Tibial artery (tissue), 4 donors: ENCODE measurements at regions not wholly inside any gene's neighbourhood (a gene's known extent, or its start where the extent isn't known, plus 50 kb on each side); places are given as distances from the start of the nearest gene placed in this dataset.

Experiments used
- DNase-seq, 2 donors: peaks; one replicate each; pipeline ENCODE4 v3.0.0-alpha.2; 2019
- H3K27ac ChIP-seq, 2 donors: fragments of 200-600 bp; sonication (generic) in 1 of 2; 1 replicate in 1 of 2; 2 replicates in 1 of 2; pipeline ENCODE4 v1.5.1; 2018 to 2019; ENCODE audit warnings: mild to moderate bottlenecking in 1 of 2
- H3K27me3 ChIP-seq, 2 donors: fragments of 200-600 bp; sonication (generic) in 1 of 2; one replicate each; pipeline versions ENCODE4 v1.5.1 to v1.6.0; 2016 to 2019
- H3K36me3 ChIP-seq, 3 donors: fragments of 200-600 bp; sonication (generic) in 2 of 3; one replicate each; pipeline ENCODE4 v1.5.1; 2016 to 2019; ENCODE audit warnings: mild to moderate bottlenecking in 2 of 3
- H3K4me1 ChIP-seq, 4 donors: fragments of 200-600 bp; sonication (generic) in 2 of 4; 1 replicate in 3 of 4; 2 replicates in 1 of 4; pipeline ENCODE4 v1.5.1; 2016 to 2019
- H3K4me3 ChIP-seq, 2 donors: fragments of 200-600 bp; sonication (generic) in 1 of 2; 1 replicate in 1 of 2; 2 replicates in 1 of 2; pipeline ENCODE4 v1.5.1; 2018 to 2019; ENCODE audit warnings: mild to moderate bottlenecking in 2 of 2
- H3K9me3 ChIP-seq, 3 donors: fragments of 200-600 bp; sonication (generic) in 1 of 3; one replicate each; pipeline ENCODE4 v1.5.1; 2016 to 2019
- CTCF ChIP-seq, 2 experiments: fragments of 200-600 bp in 1 of 2; fragments of 450-650 bp in 1 of 2; IDR thresholded peaks; one replicate each; pipeline ENCODE4 v1.5.1; 2017 to 2019; ENCODE audit warnings: antibody characterized with exemption in 2 of 2, mild to moderate bottlenecking in 1 of 2, moderate library complexity in 1 of 2
- intact Hi-C: fragments of 100-400 bp; cut with DNase I; formaldehyde crosslinking; loops from one replicate; pipeline ENCODE4 v1.15.0; 2023; ENCODE audit warnings: low total_unique reads

GRCh38 chr2:217714287-217714751 is 288.5 kb downstream of the TNS1 start:
- H3K27ac ChIP-seq, result peak overlapping the region; percentile 49 to 59
- no peak overlapping the region for H3K4me3 ChIP-seq
- DNase-seq, result peak; percentile 73 to 84
- H3K4me1 ChIP-seq, result peaks cover 0 to 34% (median 23%) of the 10 kb centered on the region in 4 donors
- peaks cover 0 to 16% (median 0%) of the 10 kb centered on the region in 3 donors for H3K36me3 ChIP-seq
- no peaks in the 10 kb centered on the region for H3K27me3 ChIP-seq
- no peaks in the 10 kb centered on the region for H3K9me3 ChIP-seq
- TF ChIP-seq CTCF (IDR thresholded peaks at IDR 0.05), result no peak
- intact Hi-C loops, result loop anchor here (5.0 kb wide), 2 partner anchors 62 to 1017 kb away; partner anchors contain the start of gene IGFBP5

GRCh38 chr2:217713395-217714286 is 289.2 kb downstream of the TNS1 start:
- H3K27me3 ChIP-seq, result no peaks in the 10 kb centered on the region
- peaks cover 0 to 34% (median 23%) of the 10 kb centered on the region in 4 donors for H3K4me1 ChIP-seq
- DNase-seq, result peak; percentile 77 to 90
- no peaks in the 10 kb centered on the region for H3K9me3 ChIP-seq
- H3K27ac ChIP-seq, result peak overlapping the region; percentile 49 to 59
- H3K36me3 ChIP-seq, result peaks cover 0 to 11% (median 0%) of the 10 kb centered on the region in 3 donors
- peak; percentile 97 for TF ChIP-seq CTCF (IDR thresholded peaks at IDR 0.05)
- intact Hi-C loops, result loop anchor here (5.0 kb wide), 2 partner anchors 61 to 1016 kb away; partner anchors contain the start of gene IGFBP5
- no peak overlapping the region for H3K4me3 ChIP-seq

DNA sequence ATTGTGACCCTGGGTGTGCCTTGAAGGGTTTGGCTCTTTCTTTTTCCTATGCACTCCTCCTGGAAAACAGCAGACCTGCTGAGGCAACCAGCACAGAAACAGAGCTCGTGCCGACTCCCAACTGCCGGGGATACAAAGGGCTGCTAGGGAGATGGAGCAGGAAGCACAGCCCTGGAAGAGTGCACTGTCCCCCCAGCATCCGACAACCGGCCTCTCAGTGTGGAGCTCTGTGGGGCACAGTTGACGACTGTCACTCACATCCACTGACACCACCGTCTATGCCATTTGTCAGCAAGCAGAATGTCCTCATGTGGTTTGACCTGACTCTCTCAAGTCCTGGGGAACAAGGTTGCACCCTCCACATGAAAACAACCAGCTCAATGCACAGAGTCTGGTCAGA is 290.4 kb downstream of the TNS1 start:
- H3K4me3 ChIP-seq, result no peak overlapping the region
- no peak for DNase-seq
- H3K9me3 ChIP-seq, result no peaks in the 10 kb centered on the region
- H3K27me3 ChIP-seq, result no peaks in the 10 kb centered on the region
- H3K27ac ChIP-seq, result peak overlapping the region; percentile 17 to 59
- intact Hi-C loops, result loop anchor here (5.0 kb wide), 2 partner anchors 60 to 1015 kb away; partner anchors contain the start of gene IGFBP5
- H3K4me1 ChIP-seq, result peaks cover 0 to 39% (median 23%) of the 10 kb centered on the region in 4 donors
- H3K36me3 ChIP-seq, result peaks cover 0 to 8% (median 0%) of the 10 kb centered on the region in 3 donors
- no peak for TF ChIP-seq CTCF (IDR thresholded peaks at IDR 0.05)

GRCh38 chr2:217711188-217711587 is 291.6 kb downstream of the TNS1 start:
- intact Hi-C loops, result loop anchor here (5.0 kb wide), 2 partner anchors 59 to 1014 kb away; partner anchors contain the start of gene IGFBP5
- no peak for DNase-seq
- H3K9me3 ChIP-seq, result no peaks in the 10 kb centered on the region
- H3K27ac ChIP-seq, result peak overlapping the region in 1 of 2 donors; percentile 20
- H3K4me3 ChIP-seq, result no peak overlapping the region
- H3K27me3 ChIP-seq, result no peaks in the 10 kb centered on the region
- no peak for TF ChIP-seq CTCF (IDR thresholded peaks at IDR 0.05)
- peaks cover 0 to 8% (median 0%) of the 10 kb centered on the region in 3 donors for H3K36me3 ChIP-seq
- peaks cover 0 to 49% (median 31%) of the 10 kb centered on the region in 4 donors for H3K4me1 ChIP-seq

GRCh38 chr2:217710211-217710765 is 292.5 kb downstream of the TNS1 start:
- Histone ChIP-seq H3K27ac (peak overlapping the region in 1 of 2 donors; percentile 20), H3K36me3 (no peaks in the 10 kb centered on the region), H3K4me3 (no peak overlapping the region), H3K9me3 (no peaks in the 10 kb centered on the region), H3K4me1 (peaks cover 0 to 45% (median 31%) of the 10 kb centered on the region in 4 donors), H3K27me3 (no peaks in the 10 kb centered on the region)
- intact Hi-C loops, result loop anchor here (5.0 kb wide), 2 partner anchors 58 to 1013 kb away; partner anchors contain the start of gene IGFBP5
- DNase-seq, result no peak
- no peak for TF ChIP-seq CTCF (IDR thresholded peaks at IDR 0.05)
